GM12873 (cell line): ENCODE measurements at regions not wholly inside any gene's neighbourhood (a gene's known extent, or its start where the extent isn't known, plus 50 kb on each side); places are given as distances from the start of the nearest gene placed in this dataset.

Experiments used
- CTCF ChIP-seq: IDR thresholded peaks from 2 replicates; pipeline ENCODE4 v1.5.1; 2012; ENCODE audit warnings: low read depth, mild to moderate bottlenecking, moderate library complexity, low read length, control low read depth; ENCODE audit not compliant: insufficient read depth; ENCODE audit errors: missing control alignments

- TF ChIP-seq CTCF = no peak
Measured at GRCh38 chr11:13831696-13832095, 130.8 kb upstream of the SPON1 start.

- TF ChIP-seq CTCF = peak; percentile 60
Measured at GRCh38 chr11:13834463-13834862, 128.1 kb upstream of the SPON1 start.

GRCh38 chr11:13836666-13837065 is 125.9 kb upstream of the SPON1 start:
- no peak for TF ChIP-seq CTCF

- no peak for TF ChIP-seq CTCF
Measured at GRCh38 chr11:13837286-13837685, 125.2 kb upstream of the SPON1 start.

- no peak for TF ChIP-seq CTCF
Measured at GRCh38 chr11:13841393-13841792, 121.1 kb upstream of the SPON1 start.

GRCh38 chr11:13848031-13848430 is 114.5 kb upstream of the SPON1 start:
- no peak for TF ChIP-seq CTCF

GRCh38 chr11:13850231-13851005 is 112.1 kb upstream of the SPON1 start:
- TF ChIP-seq CTCF = no peak
